Vagina (tissue), 2 donors: ENCODE measurements at regions not wholly inside any gene's neighbourhood (a gene's known extent, or its start where the extent isn't known, plus 50 kb on each side); places are given as distances from the start of the nearest gene placed in this dataset.

Source experiments
- POLR2A ChIP-seq, 2 donors: fragments of 450-650 bp; IDR thresholded peaks; one replicate each; pipeline ENCODE4 v1.6.1; 2017; ENCODE audit warnings: antibody characterized with exemption in 2 of 2, mild to moderate bottlenecking in 2 of 2, moderate library complexity in 2 of 2
- POLR2AphosphoS5 ChIP-seq, 2 donors: sonication (generic); formaldehyde crosslinking; IDR thresholded peaks; one replicate each; pipeline ENCODE4 v1.9.0; 2017; ENCODE audit warnings: antibody characterized with exemption in 2 of 2, mild to moderate bottlenecking in 2 of 2, low read depth in 1 of 2; ENCODE audit not compliant: insufficient read depth in 1 of 2
- TF ChIP-seq, protein P1 (sequence below), 3 experiments: fragments of 450-650 bp in 2 of 3; fragments of 200-600 bp in 1 of 3; sonication (generic) in 1 of 3; IDR thresholded peaks; one replicate each; pipeline ENCODE4 v1.5.1; 2017 to 2019; ENCODE audit warnings: antibody characterized with exemption in 3 of 3, mild to moderate bottlenecking in 2 of 3, moderate library complexity in 2 of 3

GRCh38 chr18:28820353-28820752, 643.4 kb upstream of the CDH2 start:
- TF ChIP-seq, protein P1, sequence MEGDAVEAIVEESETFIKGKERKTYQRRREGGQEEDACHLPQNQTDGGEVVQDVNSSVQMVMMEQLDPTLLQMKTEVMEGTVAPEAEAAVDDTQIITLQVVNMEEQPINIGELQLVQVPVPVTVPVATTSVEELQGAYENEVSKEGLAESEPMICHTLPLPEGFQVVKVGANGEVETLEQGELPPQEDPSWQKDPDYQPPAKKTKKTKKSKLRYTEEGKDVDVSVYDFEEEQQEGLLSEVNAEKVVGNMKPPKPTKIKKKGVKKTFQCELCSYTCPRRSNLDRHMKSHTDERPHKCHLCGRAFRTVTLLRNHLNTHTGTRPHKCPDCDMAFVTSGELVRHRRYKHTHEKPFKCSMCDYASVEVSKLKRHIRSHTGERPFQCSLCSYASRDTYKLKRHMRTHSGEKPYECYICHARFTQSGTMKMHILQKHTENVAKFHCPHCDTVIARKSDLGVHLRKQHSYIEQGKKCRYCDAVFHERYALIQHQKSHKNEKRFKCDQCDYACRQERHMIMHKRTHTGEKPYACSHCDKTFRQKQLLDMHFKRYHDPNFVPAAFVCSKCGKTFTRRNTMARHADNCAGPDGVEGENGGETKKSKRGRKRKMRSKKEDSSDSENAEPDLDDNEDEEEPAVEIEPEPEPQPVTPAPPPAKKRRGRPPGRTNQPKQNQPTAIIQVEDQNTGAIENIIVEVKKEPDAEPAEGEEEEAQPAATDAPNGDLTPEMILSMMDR (IDR thresholded peaks at IDR 0.05) = no peak
- no peak for TF ChIP-seq POLR2A (IDR thresholded peaks at IDR 0.05)
- TF ChIP-seq POLR2AphosphoS5 (IDR thresholded peaks at IDR 0.05; ENCODE audit: insufficient read depth in 1 of 2, low read depth in 1 of 2) = no peak
